ENCODE measurements at regions not wholly inside any gene's neighbourhood (a gene's known extent, or its start where the extent isn't known, plus 50 kb on each side); places are given as distances from the start of the nearest gene placed in this dataset.

GRCh38 chr1:101460739-101461138 lies 223.9 kb downstream of the S1PR1 start:
- H3K27ac ChIP-seq (ENCODE audit: low read depth, low read length) = no peak overlapping the region
- POLR2A ChIA-PET (ENCODE audit: partially characterized antibody) = no interaction called here

More at GRCh38 chr1:101460739-101461138, 223.9 kb downstream of the S1PR1 start:
- Histone ChIP-seq H3K4me2 (ENCODE audit: insufficient read depth in 1 of 2, low read depth in 2 of 2, low read length in 2 of 2) (no peak overlapping the region), H2BK120ac (replicated peaks; ENCODE audit: low read depth, low read length) (no peak overlapping the region), H3K18ac (ENCODE audit: extremely low read depth, low read length) (no peak overlapping the region), H3K56ac (replicated peaks; ENCODE audit: insufficient read length, low read depth, low read length) (no peak overlapping the region), H3K4me1 (replicated peaks in 1 of 4; ENCODE audit: control insufficient read depth in 3 of 4, insufficient read depth in 4 of 4, low read length in 3 of 4) (no peaks in the 10 kb centered on the region), H4K5ac (ENCODE audit: insufficient read length, low read depth, low read length) (no peak overlapping the region), H4K20me1 (replicated peaks in 1 of 2; ENCODE audit: control insufficient read depth in 1 of 2, insufficient read depth in 2 of 2, low read length in 2 of 2) (no peaks in the 10 kb centered on the region), H4K8ac (ENCODE audit: extremely low read depth, insufficient read depth, low read length) (no peak overlapping the region), H3K9me3 (ENCODE audit: insufficient read depth in 2 of 2, low read depth in 1 of 2, low read length in 1 of 2) (peaks cover 0 to 3% of the 10 kb centered on the region in 2 experiments; a peak in 1 of 4 replicates), H2BK5ac (ENCODE audit: low read depth, low read length) (no peak overlapping the region), H3K36me3 (ENCODE audit: control insufficient read depth in 2 of 4, insufficient read depth in 4 of 4, low read length in 3 of 4) (no peaks in the 10 kb centered on the region), H3K23ac (ENCODE audit: insufficient read length) (no peak overlapping the region), H2BK12ac (ENCODE audit: low read depth, low read length) (no peak overlapping the region), H3K79me2 (ENCODE audit: control insufficient read depth in 1 of 2, insufficient read depth in 2 of 2, low read length in 2 of 2) (no peaks in the 10 kb centered on the region), H3K27me3 (replicated peaks in 1 of 4; ENCODE audit: control insufficient read depth in 3 of 4, extremely low read depth in 1 of 4, insufficient read depth in 3 of 4, low read length in 3 of 4) (no peaks in the 10 kb centered on the region), H2AFZ (ENCODE audit: low read length) (no peak overlapping the region), H2AK5ac (ENCODE audit: low read depth, low read length) (no peak overlapping the region), H3K79me1 (ENCODE audit: low read depth, low read length) (no peaks in the 10 kb centered on the region), H2BK15ac (ENCODE audit: low read length) (no peak overlapping the region), H3K14ac (ENCODE audit: insufficient read length) (no peak overlapping the region), H3K4ac (replicated peaks; ENCODE audit: insufficient read length, low read depth, low read length) (no peak overlapping the region), H3K9ac (replicated peaks in 1 of 4; ENCODE audit: extremely low read depth in 1 of 4, low read depth in 3 of 4, low read length in 3 of 4) (no peak overlapping the region), H4K91ac (replicated peaks; ENCODE audit: insufficient read length, low read length) (no peak overlapping the region), H2BK20ac (ENCODE audit: low read length) (no peak overlapping the region), H3K4me3 (ENCODE audit: extremely low read depth in 1 of 4, insufficient read depth in 2 of 4, low read depth in 3 of 4, low read length in 4 of 4) (no peak overlapping the region), H3K23me2 (ENCODE audit: low read depth, low read length) (no peaks in the 10 kb centered on the region)
- FAIRE-seq (no peak), DNase-seq (ENCODE audit: low read depth in 1 of 2, low spot score in 2 of 2) (no peak)
- CTCF ChIA-PET (ENCODE audit: partially characterized antibody) = interaction anchor here (1.1 to 1.8 kb wide), 3 partner anchors 12 to 46 kb away, joined by 3 to 4 read pairs (median 4); no protein-coding TSS in a partner anchor
- TF ChIP-seq RXRA (IDR thresholded peaks at IDR 0.05; ENCODE audit: insufficient read depth, low read depth, low read length) (no peak), MAFK (IDR thresholded peaks at IDR 0.05; ENCODE audit: low read depth, low read length) (no peak), SRF (IDR thresholded peaks at IDR 0.05; ENCODE audit: low read depth, low read length) (no peak), CHD2 (IDR thresholded peaks at IDR 0.05; ENCODE audit: low read length) (no peak), RBBP5 (IDR thresholded peaks at IDR 0.05; ENCODE audit: borderline replicate concordance, low read depth, low read length) (no peak), TAF7 (optimal IDR thresholded peaks at IDR 0.05; ENCODE audit: borderline replicate concordance, low read depth, low read length) (no peak), POLR2AphosphoS5 (IDR thresholded peaks at IDR 0.05; ENCODE audit: low read depth, low read length) (no peak), SIX5 (IDR thresholded peaks at IDR 0.05; ENCODE audit: low read depth, low read length) (no peak)
